OCI-LY1 (cell line): ENCODE measurements at regions not wholly inside any gene's neighbourhood (a gene's known extent, or its start where the extent isn't known, plus 50 kb on each side); places are given as distances from the start of the nearest gene placed in this dataset.

Experiments
- CTCF ChIP-seq: fragments of 200-600 bp; sonication (generic), shearing (Covaris generic); IDR thresholded peaks from 2 replicates; pipeline ENCODE4 v1.5.1; 2017; ENCODE audit warnings: mild to moderate bottlenecking, antibody characterized with exemption, low read length, moderate library complexity, mixed read lengths
- EZH2 ChIP-seq: fragments of 200-600 bp; sonication (generic), shearing (Covaris generic); IDR thresholded peaks from 2 replicates; pipeline ENCODE4 v1.8.0; 2017; ENCODE audit warnings: borderline replicate concordance, mixed run types, mild to moderate bottlenecking, antibody characterized with exemption, low read length, moderate library complexity, mixed read lengths

GRCh38 chr14:101228949-101229541, 325.5 kb upstream of the RTL1 start:
- TF ChIP-seq CTCF = no peak
- TF ChIP-seq EZH2 = no peak
